Gastrocnemius medialis (tissue), 4 donors: ENCODE measurements at regions not wholly inside any gene's neighbourhood (a gene's known extent, or its start where the extent isn't known, plus 50 kb on each side); places are given as distances from the start of the nearest gene placed in this dataset.

ENCODE experiments used
- POLR2A ChIP-seq, 2 donors: fragments of 450-650 bp; IDR thresholded peaks; one replicate each; pipeline ENCODE4 v1.6.1; 2017; ENCODE audit warnings: antibody characterized with exemption in 2 of 2, mild to moderate bottlenecking in 2 of 2, moderate library complexity in 2 of 2
- TF ChIP-seq, protein P1 (sequence below), 5 experiments: fragments of 450-650 bp in 3 of 5; fragments of 200-600 bp in 2 of 5; sonication (generic) in 2 of 5; IDR thresholded peaks in 4 of 5; conservative IDR thresholded peaks in 1 of 5; 1 replicate in 4 of 5; 2 replicates in 1 of 5; pipeline ENCODE4 v1.5.1; 2016 to 2019; ENCODE audit warnings: antibody characterized with exemption in 5 of 5, mild to moderate bottlenecking in 3 of 5, moderate library complexity in 3 of 5

DNA sequence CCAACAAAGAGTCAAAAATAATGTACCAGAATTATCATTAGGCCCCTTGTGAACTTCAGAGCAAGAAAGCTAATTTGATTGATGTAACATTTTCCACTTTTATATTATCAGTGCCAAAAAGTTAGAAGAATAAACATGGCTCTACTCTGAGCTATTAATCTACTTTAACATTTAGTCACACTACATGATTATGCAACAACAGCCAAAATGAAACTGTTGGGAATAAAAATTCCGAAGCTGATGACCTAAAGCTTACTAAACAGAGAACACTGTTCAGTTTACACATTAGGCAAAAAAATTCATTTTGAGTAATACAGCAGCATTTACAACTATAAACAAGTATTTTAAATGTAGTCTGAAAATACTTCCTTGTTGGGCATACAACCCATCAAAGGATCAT, 1134.1 kb downstream of the EPHA3 start:
- TF ChIP-seq, protein P1, sequence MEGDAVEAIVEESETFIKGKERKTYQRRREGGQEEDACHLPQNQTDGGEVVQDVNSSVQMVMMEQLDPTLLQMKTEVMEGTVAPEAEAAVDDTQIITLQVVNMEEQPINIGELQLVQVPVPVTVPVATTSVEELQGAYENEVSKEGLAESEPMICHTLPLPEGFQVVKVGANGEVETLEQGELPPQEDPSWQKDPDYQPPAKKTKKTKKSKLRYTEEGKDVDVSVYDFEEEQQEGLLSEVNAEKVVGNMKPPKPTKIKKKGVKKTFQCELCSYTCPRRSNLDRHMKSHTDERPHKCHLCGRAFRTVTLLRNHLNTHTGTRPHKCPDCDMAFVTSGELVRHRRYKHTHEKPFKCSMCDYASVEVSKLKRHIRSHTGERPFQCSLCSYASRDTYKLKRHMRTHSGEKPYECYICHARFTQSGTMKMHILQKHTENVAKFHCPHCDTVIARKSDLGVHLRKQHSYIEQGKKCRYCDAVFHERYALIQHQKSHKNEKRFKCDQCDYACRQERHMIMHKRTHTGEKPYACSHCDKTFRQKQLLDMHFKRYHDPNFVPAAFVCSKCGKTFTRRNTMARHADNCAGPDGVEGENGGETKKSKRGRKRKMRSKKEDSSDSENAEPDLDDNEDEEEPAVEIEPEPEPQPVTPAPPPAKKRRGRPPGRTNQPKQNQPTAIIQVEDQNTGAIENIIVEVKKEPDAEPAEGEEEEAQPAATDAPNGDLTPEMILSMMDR (IDR thresholded peaks at IDR 0.05 in 4 of 5, conservative IDR thresholded peaks at IDR 0.05 in 1 of 5) = no peak
- TF ChIP-seq POLR2A (IDR thresholded peaks at IDR 0.05) = no peak
